GM12892 (cell line): ENCODE measurements at regions not wholly inside any gene's neighbourhood (a gene's known extent, or its start where the extent isn't known, plus 50 kb on each side); places are given as distances from the start of the nearest gene placed in this dataset.

Experiments
- DNase-seq: peaks from one replicate; pipeline ENCODE4 v3.0.0; 2011; ENCODE audit not compliant: insufficient read length
- FAIRE-seq: peaks from 2 replicates; lab custom pipeline; 2011; peaks lifted over from hg19 to GRCh38; lab: Jason Lieb, UNC
- POLR2A ChIP-seq: IDR thresholded peaks from 2 replicates; pipeline ENCODE4 v1.6.1; 2011; ENCODE audit warnings: low read depth, low read length, control low read depth
- POLR2AphosphoS5 ChIP-seq: IDR thresholded peaks from 2 replicates; pipeline ENCODE4 v1.6.1; 2011; ENCODE audit warnings: low read depth, low read length, control low read depth
- TAF1 ChIP-seq: IDR thresholded peaks from 2 replicates; pipeline ENCODE4 v1.6.1; 2011; ENCODE audit warnings: low read depth, mild to moderate bottlenecking, control low read depth, low read length, borderline replicate concordance

DNA sequence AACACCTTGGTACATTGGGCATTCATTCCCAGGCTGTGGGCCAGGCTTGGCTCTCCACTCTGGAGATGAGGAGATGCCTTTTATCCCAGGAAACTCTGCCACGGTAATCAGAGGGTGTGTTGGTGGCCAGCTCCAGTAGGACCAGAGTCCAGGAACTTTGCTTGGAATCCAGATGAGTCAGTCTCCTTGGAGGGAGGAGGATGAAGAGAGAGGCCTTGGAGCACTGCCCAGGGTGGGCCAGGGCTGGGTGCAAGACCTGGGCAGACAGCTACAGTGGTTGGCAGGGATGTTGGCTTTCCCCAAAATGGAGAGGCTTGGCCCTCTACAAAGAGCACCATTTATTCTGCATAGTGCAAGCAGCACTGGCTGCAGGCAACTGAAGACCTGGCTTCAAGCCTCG is 209.0 kb downstream of the RGS9 start:
- FAIRE-seq, result no peak
- TF ChIP-seq POLR2A, result no peak
- no peak for TF ChIP-seq TAF1
- TF ChIP-seq POLR2AphosphoS5, result no peak
- DNase-seq, result no peak

DNA sequence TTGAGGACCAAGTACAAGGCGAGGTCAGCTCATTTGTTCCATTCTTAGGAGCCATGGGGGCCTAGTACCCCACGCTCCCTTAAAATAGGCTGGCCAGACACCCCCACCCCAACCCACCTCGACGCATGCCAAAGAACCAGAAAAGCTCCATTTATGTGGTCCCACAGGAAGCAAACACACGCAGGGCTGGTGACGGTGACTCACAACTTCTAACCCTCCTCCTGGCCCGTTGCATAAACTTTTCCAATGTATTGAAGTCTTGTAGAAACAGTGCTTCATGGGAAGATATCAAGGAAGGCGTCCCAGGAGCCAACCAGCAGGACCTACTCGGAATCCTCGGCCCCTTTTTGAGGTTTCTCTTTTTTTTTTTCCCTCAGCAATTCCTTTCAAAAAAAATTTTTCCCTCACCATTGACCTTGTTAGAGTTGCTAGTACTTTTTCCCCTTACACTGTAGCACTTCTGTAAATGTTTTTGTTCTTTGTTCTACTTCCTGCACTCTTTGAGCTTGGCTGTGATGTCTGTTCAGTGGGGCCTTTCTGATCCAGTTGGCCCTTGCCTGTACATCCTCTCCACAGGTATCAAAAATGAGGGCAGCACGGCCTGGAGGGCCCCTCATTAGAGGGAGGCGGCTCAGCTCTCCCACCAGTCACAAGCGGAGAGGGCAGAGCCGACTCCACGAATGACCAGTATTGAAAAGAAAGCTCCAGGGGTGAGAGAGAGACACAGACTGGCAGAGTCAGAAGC is 208.3 kb downstream of the RGS9 start:
- FAIRE-seq, result no peak
- DNase-seq, result no peak
- no peak for TF ChIP-seq POLR2A
- no peak for TF ChIP-seq POLR2AphosphoS5
- TF ChIP-seq TAF1, result no peak

DNA sequence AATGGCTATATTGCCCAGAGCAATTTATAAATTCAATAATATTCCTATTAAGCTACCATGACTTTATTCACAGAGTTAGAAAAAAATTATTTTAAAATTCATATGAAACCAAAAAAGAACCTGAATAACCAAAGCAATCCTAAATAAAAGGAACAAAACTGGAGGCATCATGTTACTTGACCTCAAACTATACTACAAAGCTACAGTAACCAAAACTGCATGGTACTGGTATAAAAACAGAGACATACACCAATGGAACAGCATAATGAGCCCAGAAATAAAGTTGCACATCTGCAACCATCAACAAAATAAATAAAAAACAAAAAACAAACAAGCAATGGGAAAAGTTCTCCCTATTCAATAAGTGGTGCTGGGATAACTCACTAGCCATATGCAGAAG is 203.2 kb downstream of the RGS9 start:
- DNase-seq, result no peak
- FAIRE-seq, result no peak
- TF ChIP-seq POLR2AphosphoS5, result no peak
- TF ChIP-seq TAF1, result no peak
- no peak for TF ChIP-seq POLR2A

DNA sequence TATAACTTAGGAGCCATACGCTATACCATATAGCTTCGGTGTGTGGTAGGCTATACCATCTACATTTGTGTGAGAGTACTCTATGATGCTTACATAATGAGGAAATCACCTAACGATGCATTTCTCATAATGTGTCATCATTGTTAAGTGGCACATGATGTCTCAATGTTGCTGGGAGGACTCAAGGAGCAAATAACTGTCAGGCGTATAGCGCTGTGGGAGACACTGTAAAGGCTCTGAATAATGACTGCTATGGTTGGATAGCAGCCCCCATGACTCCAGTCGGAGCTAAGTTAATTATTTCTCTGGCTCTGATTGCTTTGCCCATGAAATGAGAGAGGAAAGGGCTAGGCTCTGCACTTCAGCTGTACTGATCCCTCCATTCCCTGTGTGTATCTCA is 197.2 kb downstream of the RGS9 start:
- no peak for DNase-seq
- TF ChIP-seq POLR2A (no peak), TAF1 (no peak), POLR2AphosphoS5 (no peak)
- FAIRE-seq, result no peak

DNA sequence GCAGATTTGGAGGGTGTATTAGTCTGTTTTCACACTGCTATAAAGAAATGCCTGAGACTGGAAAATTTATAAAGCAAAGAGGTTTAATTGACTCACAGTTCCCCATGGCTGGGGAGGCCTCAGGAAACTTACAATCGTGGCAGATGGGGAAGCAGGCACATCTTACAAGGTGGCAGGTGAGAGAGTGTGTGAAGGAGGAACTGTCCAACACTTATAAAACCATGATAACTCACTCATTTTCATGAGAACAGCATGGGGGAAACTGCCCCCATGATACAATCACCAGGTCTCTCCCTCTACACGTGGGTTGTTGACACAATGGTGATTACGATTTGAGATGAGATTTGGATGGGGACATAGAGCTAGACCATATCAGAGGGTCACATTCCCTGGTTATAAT is 195.6 kb downstream of the RGS9 start:
- FAIRE-seq, result no peak
- TF ChIP-seq POLR2AphosphoS5, result no peak
- no peak for DNase-seq

DNA sequence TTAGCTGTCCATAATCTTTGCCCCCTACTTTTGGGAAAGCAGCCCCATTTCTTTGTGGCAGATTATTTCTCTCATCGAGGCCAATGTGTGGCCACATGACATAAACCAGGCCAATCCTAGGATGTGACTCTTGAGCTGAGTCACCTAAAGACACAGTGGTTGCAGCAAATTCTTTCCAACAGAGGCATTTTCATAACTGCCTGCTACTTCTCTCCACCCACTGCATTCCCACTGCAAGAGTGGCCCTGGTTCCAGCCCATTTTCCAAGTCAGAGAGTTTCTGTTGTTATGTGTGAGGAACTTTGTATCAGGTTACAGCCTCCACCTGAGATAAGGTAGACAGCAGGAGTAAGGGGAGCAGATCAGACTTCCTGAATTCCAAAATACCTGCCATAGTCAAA is 195.2 kb downstream of the RGS9 start:
- TF ChIP-seq TAF1 (no peak), POLR2AphosphoS5 (no peak), POLR2A (no peak)
- FAIRE-seq, result no peak
- no peak for DNase-seq

DNA sequence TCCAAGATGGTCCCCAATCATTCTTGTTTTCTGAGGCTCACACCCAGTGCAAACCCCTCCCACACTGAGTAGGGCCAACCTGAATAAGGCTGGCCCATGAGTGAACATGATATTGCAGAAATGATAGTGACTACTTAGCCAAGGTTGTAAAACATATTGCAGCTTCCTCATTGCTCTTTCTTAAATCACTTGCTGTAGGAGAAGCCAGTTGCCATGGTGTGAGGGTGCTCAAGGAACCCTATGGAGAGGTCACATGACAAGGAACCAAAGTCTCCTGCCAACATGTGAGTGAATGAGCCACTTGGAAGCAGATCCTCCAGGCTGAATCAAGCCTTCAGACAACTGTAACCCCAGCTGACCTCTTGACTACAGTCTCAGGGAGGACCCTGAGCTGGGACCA is 191.4 kb downstream of the RGS9 start:
- DNase-seq (no peak), FAIRE-seq (no peak)
- no peak for TF ChIP-seq POLR2A
- no peak for TF ChIP-seq POLR2AphosphoS5
- TF ChIP-seq TAF1, result no peak

DNA sequence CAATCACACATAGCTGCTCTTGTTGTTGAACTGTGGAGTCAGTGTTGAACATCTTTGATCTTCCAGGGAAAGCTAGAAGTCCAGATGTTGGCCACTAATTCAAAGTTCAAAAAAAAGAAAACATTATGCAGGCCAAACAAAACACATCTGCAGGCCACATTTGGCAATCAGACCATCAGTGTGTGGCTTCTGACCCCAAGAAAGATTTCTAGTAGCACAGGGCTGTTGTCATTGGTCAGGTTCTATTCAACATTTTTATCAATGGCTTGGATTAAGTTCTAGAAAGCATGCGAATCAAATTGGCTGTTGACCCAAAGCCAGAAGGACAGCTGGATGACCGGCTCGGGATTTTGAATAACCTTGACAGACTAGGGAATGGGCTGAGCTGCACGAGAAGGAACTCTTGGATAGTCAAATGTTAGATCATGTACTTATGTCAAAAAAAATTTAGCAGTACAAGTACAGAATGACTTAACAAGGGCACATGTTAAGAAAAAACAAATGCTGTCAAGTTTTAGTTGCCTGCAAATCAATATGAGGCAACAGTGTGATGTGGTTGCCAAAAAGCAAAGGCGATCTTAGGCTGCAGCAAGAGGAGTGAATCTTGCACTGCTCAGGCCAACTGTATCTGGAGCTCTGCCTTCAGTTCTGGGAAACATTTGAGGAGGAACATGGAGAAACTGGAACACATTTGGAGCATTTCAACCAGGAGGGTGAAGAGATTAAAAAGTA is 187.6 kb downstream of the RGS9 start:
- DNase-seq (no peak), FAIRE-seq (no peak)
- TF ChIP-seq TAF1 (no peak), POLR2AphosphoS5 (no peak), POLR2A (no peak)

DNA sequence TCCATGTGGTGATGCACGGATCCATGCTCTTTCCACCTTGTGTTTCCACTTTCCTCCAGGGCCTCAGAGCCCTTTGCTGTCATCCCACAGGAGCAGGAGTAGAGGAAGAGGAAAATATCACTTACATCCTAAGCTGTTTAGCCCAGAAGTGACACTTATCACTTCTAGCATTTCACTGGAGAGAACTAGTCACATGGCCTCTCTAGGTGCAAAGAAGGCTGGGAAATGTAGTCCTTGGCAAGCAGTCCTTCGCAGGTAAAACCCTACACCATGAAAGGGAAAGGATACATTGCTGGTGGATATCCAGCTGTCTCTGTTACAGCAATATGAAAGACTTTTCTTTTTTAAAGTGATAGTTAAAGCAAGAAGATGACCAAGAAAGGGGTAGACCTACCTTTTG is 185.9 kb downstream of the RGS9 start:
- FAIRE-seq (no peak), DNase-seq (no peak)
- TF ChIP-seq POLR2A, result no peak
- no peak for TF ChIP-seq POLR2AphosphoS5
- TF ChIP-seq TAF1, result no peak

DNA sequence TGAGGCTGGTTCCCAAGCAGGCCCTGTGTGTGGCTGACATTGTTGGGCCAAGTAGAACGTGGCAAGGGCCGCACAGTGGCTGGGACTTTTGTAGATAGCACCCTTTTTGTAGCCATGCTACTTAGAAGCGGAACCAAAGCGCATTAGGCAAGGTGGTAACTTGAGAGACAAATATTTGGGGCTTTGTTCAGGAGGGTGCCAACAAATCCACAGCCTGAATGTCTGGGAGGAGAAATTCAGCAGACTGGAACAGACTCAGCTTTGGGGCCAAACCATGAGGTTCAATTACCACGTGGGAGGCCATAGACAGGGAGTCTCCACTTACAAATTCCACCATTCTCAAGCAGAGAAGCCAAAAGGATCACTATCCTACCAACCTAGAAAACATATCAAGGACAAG is 183.7 kb downstream of the RGS9 start:
- FAIRE-seq (no peak), DNase-seq (no peak)
- TF ChIP-seq TAF1 (no peak), POLR2AphosphoS5 (no peak), POLR2A (no peak)

DNA sequence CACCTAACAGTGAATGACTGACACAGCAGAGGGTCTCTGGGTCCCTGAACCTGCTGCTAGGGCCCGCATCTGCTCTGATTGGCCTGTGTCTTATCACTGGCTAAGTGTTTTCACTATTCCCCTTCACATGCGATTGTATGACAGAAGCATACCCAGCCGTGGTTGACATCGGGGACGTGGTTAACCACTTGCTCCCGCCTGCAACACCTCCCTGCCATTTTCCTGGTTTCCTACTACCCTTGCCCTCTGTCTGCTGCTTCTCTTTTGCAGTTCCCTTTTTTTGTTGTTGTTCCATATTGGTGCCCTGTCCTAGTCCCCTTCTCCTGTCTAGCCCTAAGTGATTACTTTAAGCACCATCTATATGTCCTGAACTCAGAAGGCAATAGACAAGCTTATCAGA is 177.0 kb downstream of the RGS9 start:
- FAIRE-seq (no peak), DNase-seq (no peak)
- no peak for TF ChIP-seq POLR2A
- TF ChIP-seq TAF1, result no peak
- no peak for TF ChIP-seq POLR2AphosphoS5
